ENCODE measurements at regions not wholly inside any gene's neighbourhood (a gene's known extent, or its start where the extent isn't known, plus 50 kb on each side); places are given as distances from the start of the nearest gene placed in this dataset.

- TF ChIP-seq CTCF (tag by site-specific recombination; IDR thresholded peaks at IDR 0.05) (no peak), PATZ1 (tag by site-specific recombination; IDR thresholded peaks at IDR 0.05) (no peak), ZNF19 (tag by site-specific recombination; IDR thresholded peaks at IDR 0.05; ENCODE audit: low read depth) (no peak)
Observed at GRCh38 chr13:73367886-73368285, 309.1 kb downstream of the KLF5 start.

Data from HEK293 (cell line).